Common myeloid progenitor, CD34-positive (primary cell): ENCODE measurements at regions not wholly inside any gene's neighbourhood (a gene's known extent, or its start where the extent isn't known, plus 50 kb on each side); places are given as distances from the start of the nearest gene placed in this dataset.
"Not testable (repeated sequence)": the region's sequence is repeated elsewhere in the genome, so short reads cannot be mapped to it uniquely, and the experiment has no call there.

Source experiments
- CTCF ChIA-PET: fragments of 350-600 bp; sonication (Branson Sonifier 250); formaldehyde crosslinking; loops from one replicate; lab custom pipeline; 2021; ENCODE audit warnings: antibody characterized with exemption; lab: Charles Lee
- POLR2A ChIA-PET: fragments of 350-600 bp; sonication (Branson Sonifier 250); formaldehyde crosslinking; loops from one replicate; lab custom pipeline; 2021; ENCODE audit warnings: antibody characterized with exemption; lab: Charles Lee
- DNase-seq, 3 donors: peaks; one replicate each; pipeline versions ENCODE4 v3.0.0 to v3.0.0-alpha.2; 2013
- H3K27ac ChIP-seq, 2 experiments: 1 replicate in 1 of 2; 2 replicates in 1 of 2; pipeline ENCODE4 v1.7.0; 2013; ENCODE audit warnings: inconsistent platforms in 2 of 2, low read length in 2 of 2, mild to moderate bottlenecking in 2 of 2, low read depth in 1 of 2, moderate library complexity in 1 of 2; ENCODE audit not compliant: severe bottlenecking in 2 of 2, insufficient read depth in 1 of 2, poor library complexity in 1 of 2
- H3K27me3 ChIP-seq, 5 experiments: replicated peaks in 2 of 5; 1 replicate in 3 of 5; 2 replicates in 2 of 5; pipeline versions ENCODE4 v1.6.1 to v1.7.0; 2013; ENCODE audit warnings: low read length in 4 of 5, mild to moderate bottlenecking in 2 of 5, moderate library complexity in 2 of 5, inconsistent platforms in 1 of 5; ENCODE audit not compliant: insufficient read depth in 5 of 5, control insufficient read depth in 4 of 5
- H3K36me3 ChIP-seq, 4 experiments: 1 replicate in 2 of 4; 2 replicates in 2 of 4; pipeline versions ENCODE4 v1.6.1 to v1.7.0; 2013; ENCODE audit warnings: low read length in 3 of 4, control low read depth in 1 of 4, mild to moderate bottlenecking in 1 of 4; ENCODE audit not compliant: control insufficient read depth in 4 of 4, insufficient read depth in 4 of 4
- H3K4me1 ChIP-seq, 4 experiments: 1 replicate in 3 of 4; 2 replicates in 1 of 4; pipeline versions ENCODE4 v1.6.1 to v1.7.1; 2013; ENCODE audit warnings: low read length in 3 of 4, mild to moderate bottlenecking in 3 of 4, control low read depth in 1 of 4, inconsistent platforms in 1 of 4, moderate library complexity in 1 of 4; ENCODE audit not compliant: control insufficient read depth in 4 of 4, insufficient read depth in 4 of 4; ENCODE audit errors: control extremely low read depth in 1 of 4
- H3K4me3 ChIP-seq, 7 experiments: 1 replicate in 4 of 7; 2 replicates in 3 of 7; pipeline versions ENCODE4 v1.5.1 to v1.7.0; 2013; ENCODE audit warnings: mild to moderate bottlenecking in 7 of 7, low read length in 6 of 7, moderate library complexity in 6 of 7, inconsistent platforms in 2 of 7, low read depth in 2 of 7, control low read depth in 1 of 7; ENCODE audit not compliant: insufficient read depth in 4 of 7, control insufficient read depth in 1 of 7; ENCODE audit errors: extremely low read depth in 1 of 7
- H3K9me3 ChIP-seq, 5 experiments: 1 replicate in 4 of 5; 2 replicates in 1 of 5; pipeline versions ENCODE4 v1.6.1 to v1.7.1; 2013; ENCODE audit warnings: low read length in 4 of 5, mild to moderate bottlenecking in 2 of 5, inconsistent platforms in 1 of 5, low read depth in 1 of 5, moderate library complexity in 1 of 5; ENCODE audit not compliant: control insufficient read depth in 4 of 5, insufficient read depth in 2 of 5; ENCODE audit errors: control extremely low read depth in 1 of 5
- WGBS: methylation state at CpG from one replicate; pipeline ENCODE4 v1.1.5; 2013; ENCODE audit not compliant: insufficient coverage; 5-methylcytosine and 5-hydroxymethylcytosine counted together

DNA sequence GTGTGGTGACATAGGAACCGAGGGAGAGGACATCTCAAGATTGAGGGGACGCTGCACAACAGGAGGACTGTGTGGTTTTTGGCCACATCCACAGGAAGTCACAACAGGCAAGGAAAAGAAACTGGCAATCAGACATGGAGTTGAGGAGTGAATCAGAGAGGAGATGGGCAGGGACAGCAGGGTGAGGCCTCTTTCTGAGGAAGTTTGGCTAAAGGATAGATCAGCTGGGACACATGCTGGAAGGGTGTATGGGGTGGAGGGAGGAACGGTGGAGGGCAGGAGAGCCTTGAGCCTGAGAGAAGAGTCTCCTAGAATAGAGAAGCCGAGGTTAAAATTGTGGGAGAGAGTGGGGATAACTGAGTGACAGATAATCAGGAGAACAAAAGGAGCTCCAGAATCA is 75.1 kb upstream of the CIDEA start:
- H3K9me3 ChIP-seq, H3K36me3 ChIP-seq, H3K4me3 ChIP-seq, DNase-seq, H3K27me3 ChIP-seq, CTCF ChIA-PET, H3K27ac ChIP-seq, H3K4me1 ChIP-seq, POLR2A ChIA-PET: not testable (repeated sequence)
- no CpG with 5 or more reads among the region's 4 CpGs for WGBS

DNA sequence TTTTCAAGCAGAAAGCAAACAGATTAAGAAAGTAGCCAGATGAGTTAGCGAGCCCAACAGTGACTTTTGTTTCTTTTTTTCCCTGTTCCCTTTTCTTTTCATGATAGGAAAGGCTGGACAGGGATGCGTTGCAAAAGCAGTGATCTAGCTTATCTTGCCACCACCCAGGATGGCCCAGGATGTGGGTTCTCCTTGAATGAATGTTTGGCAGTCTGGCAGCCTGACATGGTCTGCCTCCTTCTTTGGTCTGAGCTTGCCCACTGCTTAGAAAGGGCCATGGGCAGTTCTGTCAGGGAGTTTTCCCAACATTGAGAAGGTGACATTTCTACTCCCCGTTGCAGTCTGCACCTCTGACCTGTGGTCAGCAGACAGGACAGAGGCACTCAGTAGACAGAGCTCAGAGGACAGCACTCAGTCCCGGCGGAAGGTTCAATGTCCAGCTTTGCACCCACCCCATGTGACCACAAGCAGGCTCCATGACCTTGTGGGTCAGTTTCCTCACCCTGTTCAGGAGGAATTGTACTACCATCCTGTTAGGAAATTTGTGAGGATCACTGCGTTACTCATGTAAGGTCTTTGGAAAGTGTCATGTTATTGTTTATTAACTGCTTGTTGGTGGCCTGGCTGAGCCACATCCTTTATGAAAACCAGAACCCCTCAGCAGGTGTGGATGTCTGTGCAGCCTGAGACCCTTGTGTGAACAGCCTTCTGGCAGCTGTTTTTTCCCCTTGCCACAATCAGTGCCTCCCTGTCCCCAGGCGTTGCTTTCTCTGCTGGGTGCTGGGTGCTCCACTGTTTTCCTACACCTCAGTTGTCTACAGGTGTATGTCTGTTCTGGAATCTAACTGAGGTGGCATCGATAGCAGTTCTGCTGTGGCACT is 74.2 kb upstream of the CIDEA start:
- H3K27me3 ChIP-seq, CTCF ChIA-PET, H3K4me1 ChIP-seq, H3K27ac ChIP-seq, H3K9me3 ChIP-seq, DNase-seq, POLR2A ChIA-PET, H3K4me3 ChIP-seq, H3K36me3 ChIP-seq: not testable (repeated sequence)
- WGBS = no CpG with 5 or more reads among the region's 8 CpGs

DNA sequence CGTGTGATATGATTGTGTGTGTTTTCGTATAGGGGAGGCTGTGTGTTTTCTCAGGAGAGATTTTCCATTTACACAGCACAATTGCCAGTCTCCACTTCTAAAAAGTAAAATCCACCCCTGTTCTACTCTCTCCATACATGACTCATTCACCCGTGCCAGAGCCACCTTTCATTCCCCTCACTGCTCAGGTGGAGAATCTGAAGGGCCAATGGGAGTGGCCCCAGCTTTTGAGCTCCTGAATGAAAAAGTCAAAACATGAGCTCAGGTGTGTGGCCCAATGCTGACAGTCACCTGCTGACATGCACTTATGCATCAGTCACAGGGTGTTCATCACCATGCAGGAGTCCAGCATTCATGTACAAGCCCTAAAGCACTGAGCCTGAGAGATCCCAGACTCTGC is 55.4 kb upstream of the CIDEA start:
- CTCF ChIA-PET, POLR2A ChIA-PET: not testable (repeated sequence)
- no CpG with 5 or more reads among the region's 3 CpGs for WGBS

DNA sequence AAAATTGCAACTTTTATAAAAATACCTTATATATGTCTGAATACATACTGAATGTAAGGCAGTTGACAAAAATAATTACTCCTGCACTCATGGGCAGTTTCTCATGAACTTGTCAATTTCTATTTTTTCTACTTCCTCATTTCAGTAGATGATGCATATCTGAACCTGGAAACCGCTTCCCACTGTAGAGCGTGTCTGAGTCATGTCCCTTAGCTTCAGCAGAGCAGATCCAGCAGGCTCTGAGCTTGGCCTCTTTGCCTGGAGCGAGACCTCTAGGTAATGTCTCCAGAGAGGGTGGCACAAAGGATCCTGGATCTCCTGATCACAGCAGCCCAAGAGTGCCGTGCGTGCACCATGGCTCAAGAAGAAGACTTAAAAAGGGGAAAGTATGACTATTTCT is 54.0 kb upstream of the CIDEA start:
- POLR2A ChIA-PET, H3K27ac ChIP-seq, H3K27me3 ChIP-seq, CTCF ChIA-PET, H3K9me3 ChIP-seq, H3K4me1 ChIP-seq, H3K36me3 ChIP-seq, H3K4me3 ChIP-seq: not testable (repeated sequence)
- 0% methylated on average over 1 of the region's 5 CpGs for WGBS
- DNase-seq = peak; percentile 31 to 78 (median 63)

More for the DNA sequence above, 55.4 kb upstream of the CIDEA start:
- not testable (repeated sequence) for H3K4me1 ChIP-seq, H3K4me3 ChIP-seq, H3K9me3 ChIP-seq, H3K27ac ChIP-seq, H3K36me3 ChIP-seq, H3K27me3 ChIP-seq, DNase-seq
